ENCODE measurements at regions not wholly inside any gene's neighbourhood (a gene's known extent, or its start where the extent isn't known, plus 50 kb on each side); places are given as distances from the start of the nearest gene placed in this dataset.
"Not testable (repeated sequence)": the region's sequence is repeated elsewhere in the genome, so short reads cannot be mapped to it uniquely, and the experiment has no call there.

DNA sequence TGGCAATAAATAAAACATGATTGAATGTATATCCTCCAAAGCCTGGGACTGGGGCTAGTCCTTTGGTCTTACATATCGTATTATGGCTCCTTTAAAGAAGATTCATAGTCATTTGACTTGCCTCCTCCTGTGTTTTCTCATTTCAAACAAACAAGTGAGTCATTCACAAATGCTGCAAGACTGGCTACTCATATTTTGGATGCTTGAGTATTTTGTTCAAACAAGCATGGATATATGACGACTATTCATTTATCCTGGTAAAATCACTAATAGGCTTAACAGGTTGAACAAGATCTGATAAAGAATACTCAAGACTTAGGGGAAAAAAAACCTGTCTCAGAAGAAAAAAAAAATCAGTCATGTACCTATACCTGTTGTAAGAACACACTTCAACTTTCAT, 111.1 kb upstream of the CCDC28A start:
- no peak for DNase-seq (ENCODE audit: low spot score)

DNA sequence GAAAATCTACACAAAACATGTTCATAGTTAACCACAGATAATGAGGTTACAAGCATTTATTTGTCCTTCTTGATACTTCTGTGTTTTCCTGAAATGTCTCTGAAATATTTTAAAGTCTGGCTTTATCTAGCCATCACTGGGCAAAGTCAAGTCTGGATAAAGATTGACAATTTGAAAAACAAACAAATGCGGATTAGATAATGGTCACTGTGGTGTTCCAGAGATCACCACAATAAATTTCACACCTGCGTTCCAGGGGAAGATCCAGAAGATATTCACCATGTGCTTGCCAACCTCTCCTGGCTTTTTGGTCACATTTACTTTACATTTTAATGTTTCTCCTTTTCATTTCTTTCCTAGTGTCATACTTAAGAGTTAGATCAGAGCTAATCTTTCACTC, 109.7 kb upstream of the CCDC28A start:
- no peak for DNase-seq (ENCODE audit: low spot score)

DNA sequence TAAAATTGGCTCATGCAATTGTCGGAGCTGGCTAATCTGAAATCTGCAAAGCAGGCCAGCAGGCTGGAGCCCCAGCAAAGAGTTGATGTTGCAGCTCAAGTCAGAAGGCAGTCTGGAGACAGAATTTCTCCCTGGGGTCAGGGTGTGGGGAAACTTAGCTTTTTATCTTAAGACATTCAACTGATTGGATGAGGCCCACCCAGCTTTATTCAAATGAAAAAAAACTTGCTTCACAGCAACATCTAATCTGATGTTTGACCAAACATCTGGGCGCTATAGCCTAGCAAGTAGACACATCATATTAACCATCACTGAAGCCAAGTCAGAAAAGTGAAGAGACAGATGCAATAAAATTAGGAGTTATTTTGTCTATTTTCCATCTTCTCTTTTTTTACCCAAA, 108.8 kb upstream of the CCDC28A start:
- no peak for DNase-seq (ENCODE audit: low spot score)

DNA sequence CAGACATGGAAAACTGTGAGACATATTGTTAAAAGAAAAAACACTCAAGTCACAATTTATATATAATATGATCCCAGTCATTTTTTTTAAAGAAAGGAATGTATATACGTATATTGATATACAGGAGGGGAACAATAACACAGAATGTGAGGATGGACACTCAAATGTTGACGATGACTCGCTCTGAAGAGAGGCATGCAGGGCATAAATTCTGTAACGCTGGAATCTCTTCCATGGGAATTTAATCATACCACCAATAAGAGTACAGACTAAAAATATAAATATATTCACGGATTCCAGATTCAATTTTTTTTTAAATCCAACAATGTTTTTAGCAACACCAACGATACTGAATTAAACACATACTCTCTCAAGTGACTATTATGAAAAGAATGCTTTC, 106.9 kb upstream of the CCDC28A start:
- no peak for DNase-seq (ENCODE audit: low spot score)

DNA sequence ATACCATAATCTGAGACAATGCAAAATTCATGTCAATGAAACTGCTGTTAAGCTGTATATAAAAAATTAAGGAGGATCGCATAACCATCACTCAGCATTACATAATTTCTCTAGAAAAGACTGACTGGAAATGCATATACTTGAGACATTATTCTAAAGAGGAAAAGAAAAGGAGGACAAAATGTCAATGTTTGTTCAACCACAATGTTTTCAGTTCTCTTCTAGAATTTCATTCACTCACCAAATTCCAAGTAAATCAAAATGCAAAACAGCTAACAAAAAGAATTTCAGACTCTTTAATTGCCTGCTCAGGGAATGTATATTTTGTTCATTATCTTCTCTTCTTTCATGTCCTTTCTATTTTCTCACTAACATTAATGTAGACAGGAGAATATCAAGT, 106.2 kb upstream of the CCDC28A start:
- no peak for DNase-seq (ENCODE audit: low spot score)

DNA sequence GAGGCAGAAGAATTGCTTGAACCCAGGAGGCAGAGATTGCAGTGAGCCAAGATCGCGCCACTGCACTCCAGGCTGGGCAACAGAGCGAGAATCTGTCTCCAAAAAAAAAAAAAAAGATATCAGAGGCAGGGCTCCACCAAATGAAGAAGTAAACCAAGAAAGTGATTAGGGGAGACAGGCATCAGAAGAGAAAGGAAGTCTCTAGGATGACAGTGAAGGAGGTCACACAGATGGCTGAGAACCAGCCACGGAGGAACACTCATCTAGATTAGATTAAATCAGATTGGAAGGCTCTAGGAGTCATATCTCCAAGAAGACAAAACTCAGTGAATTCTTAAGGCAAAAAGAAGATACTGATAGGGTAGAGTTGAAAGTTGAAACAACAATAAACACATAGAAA, 102.2 kb upstream of the CCDC28A start:
- DNase-seq (ENCODE audit: low spot score) = no peak

DNA sequence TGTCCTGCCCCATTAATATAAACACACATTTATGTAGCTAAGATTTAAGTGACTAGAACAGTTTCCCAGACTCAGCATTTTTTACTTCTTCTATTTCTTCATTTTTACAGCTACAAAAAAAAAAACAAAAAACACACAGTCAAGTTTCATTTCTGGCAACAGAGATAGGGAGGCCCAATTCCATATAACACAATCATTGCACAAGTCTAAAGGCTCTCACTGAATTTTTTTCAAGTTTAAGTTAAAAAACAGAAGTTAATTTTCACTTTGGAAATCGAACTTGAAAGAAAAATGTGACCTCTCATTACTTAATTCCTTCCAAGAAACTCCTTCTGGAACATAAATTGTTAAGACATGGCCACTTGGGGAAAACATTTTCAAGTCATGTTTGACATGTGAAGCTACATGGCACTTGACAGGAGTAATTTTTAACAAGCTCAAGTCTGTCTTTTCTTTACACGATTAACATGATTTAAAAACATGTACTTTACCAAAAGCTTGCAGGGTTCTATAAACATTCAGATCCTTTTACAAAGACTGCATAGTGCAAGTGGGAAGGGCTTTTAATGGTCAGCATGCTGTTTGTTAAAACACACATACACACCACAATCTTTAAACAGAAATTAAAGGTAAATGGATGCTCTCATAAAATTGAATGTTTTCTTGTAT, 100.1 kb upstream of the CCDC28A start:
- DNase-seq (ENCODE audit: low spot score) = peak; percentile 17

DNA sequence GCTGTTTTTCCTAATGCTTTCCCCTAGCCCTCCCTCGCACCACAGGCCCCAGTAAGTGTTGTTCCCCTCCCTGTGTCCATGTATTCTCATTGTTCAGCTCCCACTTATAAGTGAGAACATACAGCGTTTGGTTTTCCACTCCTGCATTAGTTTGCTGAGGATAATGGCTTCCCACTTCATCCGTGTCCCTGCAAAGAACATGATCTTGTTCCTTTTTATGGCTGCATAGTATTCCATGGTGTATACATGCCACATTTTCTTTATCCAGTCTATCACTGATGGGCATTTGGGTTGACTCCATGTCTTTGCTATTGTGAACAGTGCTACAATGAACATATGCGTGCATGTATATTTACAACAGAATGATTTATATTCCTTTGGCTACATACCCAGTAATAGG, 99.1 kb upstream of the CCDC28A start:
- not testable (repeated sequence) for DNase-seq (ENCODE audit: low spot score)

DNA sequence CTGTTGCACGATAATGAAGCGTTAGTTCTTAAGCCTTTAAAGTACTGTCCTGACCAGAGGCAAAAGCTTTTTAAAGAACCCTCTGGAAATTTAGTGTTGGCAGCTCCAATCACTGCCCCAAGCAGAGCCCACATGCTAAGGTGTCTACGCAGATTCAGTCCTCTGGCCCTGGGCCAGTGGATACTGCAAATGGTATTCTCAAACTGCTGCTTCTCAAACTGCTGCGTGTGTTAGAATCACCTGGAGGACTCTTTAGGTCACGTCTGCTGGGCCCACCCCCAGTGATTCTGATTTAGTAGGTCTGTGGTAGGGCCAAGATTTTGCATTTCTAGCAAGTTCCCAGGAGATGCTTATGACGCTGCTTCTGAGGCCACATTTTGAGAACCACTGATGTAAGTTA, 96.0 kb upstream of the CCDC28A start:
- DNase-seq (ENCODE audit: low spot score) = no peak

DNA sequence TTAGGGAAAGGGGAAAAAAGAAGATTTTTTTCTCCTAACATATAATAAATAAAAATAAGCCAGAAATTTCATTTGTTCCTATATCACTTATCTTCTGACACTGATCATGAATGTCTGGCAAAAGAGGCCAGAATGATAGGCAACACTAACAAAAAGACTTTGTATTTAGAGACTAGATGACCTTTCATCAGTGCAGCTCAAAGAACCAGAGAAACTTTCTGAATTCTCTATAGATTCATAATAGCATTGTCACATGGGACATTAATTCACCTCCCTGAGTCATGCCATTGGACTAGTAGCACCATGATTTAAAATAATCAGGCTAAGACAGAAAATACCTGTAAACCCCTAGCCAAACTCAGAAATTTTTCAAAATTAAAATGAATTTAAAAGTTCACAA, 95.4 kb upstream of the CCDC28A start:
- DNase-seq (ENCODE audit: low spot score) = no peak

DNA sequence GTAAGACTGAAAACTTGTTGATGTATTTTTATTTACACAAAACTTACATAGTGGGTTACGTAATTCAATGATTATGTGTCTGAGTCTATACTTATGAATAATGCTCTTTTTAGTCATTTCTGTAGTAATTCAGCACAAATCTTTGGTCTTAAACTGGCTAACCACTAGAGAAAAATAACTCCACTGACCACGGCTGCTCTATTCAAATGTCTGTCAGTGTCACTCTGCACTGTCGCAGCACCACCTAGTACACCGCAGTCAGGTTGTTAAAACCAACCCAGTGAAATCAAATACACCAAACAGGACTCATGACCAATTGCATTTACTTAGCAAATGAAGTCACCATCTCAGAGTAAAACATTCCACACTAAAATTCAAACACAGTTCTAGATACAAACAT, 93.5 kb upstream of the CCDC28A start:
- DNase-seq (ENCODE audit: low spot score) = no peak

DNA sequence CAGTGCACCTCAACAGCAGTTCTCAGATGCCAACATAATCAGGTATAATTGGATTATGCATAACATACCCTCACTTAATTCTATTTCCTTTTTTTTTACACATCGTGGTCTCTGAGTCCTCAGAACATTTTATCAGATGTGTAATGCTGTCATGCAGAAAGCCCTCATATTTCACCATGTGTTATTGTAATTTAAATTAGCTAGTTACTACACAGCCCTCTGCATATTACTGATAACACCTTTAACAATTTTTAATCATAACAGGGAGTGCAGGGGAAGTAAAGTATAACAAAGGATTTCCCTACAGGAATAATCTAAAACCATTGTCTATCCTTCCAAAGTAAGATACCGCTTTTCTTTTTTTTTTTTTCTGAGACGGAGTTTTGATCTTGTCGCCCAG, 91.9 kb upstream of the CCDC28A start:
- DNase-seq (ENCODE audit: low spot score) = no peak

DNA sequence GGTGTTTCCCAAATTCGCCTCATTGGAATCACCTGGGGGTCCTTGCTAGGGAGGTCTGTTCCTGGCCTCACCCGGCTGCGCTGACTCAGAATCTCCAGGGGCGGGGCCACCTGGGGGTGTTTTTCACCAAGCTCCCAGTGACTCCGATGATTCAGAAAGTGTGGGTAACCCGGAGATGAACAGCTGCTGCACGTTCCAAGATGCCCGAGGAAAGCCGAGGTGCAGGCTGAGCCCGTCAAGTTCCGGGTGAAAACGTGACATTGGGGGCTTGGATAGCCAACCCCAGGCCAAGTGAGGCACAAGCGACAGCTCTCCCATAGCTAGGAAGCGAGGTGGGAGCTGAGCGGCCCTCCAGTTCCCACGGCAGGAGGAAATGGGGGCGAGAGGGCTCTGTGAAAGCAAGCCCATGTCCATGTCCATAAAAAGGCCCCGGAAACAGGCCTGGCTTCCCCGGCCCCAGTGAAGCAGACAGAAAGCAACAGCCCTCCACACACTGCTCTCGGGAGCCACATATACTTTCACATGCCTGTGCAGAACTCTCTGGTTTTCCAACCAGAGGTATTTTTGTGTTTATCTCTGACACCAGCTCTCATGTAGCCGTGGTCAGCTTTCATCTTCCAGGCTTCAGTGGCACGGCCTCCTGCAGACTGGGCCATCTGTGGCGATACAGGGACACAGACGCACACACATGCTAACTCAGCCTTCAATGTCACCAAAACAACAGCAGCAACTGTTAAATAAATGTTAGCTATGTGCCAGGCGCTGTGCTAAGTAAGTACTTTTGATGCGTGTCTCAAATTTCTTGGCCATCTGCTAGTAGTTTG, 90.7 kb upstream of the CCDC28A start:
- no peak for DNase-seq (ENCODE audit: low spot score)

DNA sequence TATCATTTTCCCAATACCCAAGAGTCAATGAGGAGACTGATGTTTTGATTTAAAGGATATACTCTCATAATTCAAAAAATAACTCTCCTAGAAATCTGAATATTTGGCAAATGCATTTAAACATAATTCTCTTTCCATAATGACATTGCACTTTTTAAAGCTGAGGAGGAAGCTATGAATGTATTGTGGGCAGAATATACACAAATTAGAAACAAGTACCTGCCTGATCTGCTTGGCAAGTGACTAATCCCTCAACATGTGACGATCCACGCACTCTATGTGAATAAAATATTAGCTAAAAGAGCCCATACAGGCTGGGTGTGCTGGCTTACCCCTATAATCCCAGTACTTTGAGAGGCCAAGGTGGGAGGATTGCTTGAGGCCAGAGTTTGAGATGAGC, 88.3 kb upstream of the CCDC28A start:
- no peak for DNase-seq (ENCODE audit: low spot score)

DNA sequence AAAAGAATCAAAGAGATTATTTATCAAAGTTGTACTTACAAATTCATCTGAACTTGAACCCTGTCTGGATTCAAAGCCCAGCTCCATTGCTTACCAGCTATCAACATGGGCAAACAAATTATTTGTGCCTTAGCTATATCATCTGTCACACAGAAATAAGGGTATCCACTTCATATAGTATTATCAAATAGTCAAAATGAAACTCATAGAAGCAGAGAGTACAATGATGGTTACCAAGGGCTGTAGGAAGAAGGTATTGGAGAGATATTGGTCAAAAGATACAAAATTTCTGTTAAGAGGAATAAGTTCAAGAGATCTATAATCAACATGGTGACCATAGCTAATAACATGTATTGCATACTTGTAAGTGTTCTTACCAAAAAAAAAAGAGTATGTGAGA, 87.8 kb upstream of the CCDC28A start:
- no peak for DNase-seq (ENCODE audit: low spot score)

DNA sequence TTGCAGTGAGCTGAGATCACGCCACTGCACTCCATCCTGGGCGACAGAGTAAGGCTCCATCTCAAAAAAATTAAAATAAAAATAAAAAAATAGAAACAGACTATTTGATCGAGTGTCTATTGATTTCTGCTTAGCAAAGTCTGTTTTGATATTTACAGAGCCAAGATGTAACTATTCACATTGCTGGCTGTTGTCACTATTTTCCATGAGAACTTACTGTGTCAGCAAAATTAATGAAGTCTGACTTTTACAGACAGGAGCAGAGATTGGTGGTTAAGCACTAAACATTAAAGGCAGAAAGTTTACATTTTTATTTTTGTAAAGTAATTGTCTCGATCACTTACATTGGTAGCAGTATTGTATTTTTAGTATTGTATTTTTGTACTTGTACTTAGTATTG, 85.0 kb upstream of the CCDC28A start:
- no peak for DNase-seq (ENCODE audit: low spot score)

DNA sequence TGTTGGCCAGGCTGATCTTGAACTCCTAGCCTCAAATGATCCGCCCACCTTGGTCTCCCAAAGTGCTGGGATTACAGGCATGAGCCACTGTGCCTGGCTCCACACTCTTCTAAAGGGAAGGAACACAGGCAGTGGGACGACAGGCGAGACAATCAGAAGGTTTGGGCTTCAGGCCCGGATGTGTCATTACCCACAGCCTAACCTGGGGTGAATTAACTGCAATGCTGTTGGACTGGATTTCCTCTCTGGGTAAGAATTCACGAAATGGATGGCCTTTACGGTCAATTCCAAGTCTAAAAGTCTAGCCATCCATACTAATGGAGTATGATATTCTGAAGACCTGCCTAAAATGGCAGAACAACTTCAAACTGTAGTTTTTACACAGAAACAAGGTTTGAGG, 83.7 kb upstream of the CCDC28A start:
- no peak for DNase-seq (ENCODE audit: low spot score)

DNA sequence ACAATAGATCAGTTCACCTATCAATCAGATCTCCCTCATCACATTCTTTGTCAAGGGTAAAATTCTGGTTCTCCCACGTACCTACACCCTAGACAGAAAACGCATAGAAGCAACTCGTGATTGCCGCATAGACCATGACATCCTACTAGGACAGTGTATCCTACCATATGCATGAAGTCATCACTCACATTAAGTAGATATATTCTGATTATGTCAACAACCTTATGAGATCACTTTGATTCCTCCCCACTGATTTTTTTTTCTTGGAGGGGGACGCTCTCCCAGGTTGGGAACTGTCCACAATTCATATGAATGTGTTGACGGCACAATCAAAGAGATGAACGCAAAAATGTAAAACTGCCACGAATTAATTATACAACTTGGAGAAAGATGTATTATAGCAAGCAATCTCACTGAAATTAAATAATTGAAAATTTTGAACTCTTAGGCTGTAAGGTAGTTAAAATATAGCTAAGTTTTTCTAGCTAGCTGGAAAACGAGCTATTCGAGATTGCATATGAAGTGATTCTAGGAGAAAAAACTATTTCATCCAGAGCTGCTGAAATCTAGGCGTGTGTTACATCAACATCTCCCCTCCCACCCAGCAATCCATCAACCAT, 82.5 kb upstream of the CCDC28A start:
- no peak for DNase-seq (ENCODE audit: low spot score)

DNA sequence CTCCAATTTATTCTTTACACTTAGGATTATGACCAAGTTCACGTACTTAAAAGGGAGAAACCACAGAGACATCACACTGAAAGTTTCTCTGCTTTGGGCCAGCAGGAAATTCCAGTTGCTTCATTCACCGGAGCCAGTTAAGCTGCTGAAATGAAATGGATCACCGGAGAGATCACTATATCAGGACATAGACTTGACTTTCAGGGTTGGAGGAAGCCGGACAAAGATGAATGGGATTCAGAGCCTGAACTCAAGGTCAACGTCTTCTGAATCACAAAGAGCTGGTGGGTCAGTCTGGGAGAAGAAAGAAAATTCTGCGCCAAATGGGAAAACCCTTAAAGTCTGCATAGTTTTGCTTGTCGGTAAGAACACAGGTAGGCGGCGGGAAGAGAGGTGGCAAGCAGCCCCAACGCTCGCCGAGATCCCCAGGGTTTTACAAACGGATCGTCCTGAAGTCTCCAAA, 81.9 kb upstream of the CCDC28A start:
- DNase-seq (ENCODE audit: low spot score) = no peak

DNA sequence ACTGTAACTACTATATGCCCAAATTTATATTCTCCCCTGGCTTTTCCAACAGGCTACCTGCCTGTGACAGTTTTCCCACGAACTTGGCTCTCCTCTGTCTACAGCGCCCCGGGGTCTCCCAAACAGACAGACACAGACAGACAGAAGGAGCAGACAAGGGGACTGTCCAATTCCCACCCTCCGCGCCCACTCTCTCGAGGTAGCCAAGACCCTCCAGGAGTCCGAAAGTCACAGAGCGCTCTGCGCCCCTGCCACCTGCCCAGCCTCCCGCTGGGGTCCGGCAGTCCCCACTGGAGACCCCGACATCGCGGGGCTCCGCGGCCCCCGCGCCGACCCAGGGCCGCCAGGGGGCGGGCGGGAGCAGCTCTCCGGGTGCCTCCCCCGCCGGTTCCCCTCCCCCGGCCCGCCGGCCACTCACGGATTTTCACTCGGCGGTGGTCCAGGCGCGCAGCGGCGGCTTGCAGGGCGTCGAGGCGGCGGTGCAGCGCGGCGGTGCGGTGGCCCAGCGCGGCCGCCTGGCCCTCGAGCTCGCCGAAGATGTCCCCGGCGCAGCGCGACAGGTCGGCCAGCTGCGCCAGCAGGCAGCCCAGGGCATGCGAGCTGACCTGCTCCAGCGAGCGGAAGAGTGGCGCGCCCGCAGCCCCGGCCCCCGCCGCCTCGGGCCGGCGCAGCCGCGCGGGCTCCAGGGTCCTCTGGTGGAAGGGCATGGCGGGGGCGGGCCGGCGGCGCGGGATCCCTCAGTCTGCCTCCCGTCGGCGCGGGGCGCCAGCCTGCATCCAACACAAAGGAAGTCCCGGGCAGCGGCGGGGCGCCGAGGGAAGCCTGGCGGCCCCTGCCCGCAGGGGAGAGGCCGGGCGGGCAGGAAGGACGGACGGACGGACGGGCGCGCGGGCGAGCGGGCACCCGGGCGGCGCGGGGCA, 81.3 kb upstream of the CCDC28A start:
- DNase-seq (ENCODE audit: low spot score) = peak; percentile 41

DNA sequence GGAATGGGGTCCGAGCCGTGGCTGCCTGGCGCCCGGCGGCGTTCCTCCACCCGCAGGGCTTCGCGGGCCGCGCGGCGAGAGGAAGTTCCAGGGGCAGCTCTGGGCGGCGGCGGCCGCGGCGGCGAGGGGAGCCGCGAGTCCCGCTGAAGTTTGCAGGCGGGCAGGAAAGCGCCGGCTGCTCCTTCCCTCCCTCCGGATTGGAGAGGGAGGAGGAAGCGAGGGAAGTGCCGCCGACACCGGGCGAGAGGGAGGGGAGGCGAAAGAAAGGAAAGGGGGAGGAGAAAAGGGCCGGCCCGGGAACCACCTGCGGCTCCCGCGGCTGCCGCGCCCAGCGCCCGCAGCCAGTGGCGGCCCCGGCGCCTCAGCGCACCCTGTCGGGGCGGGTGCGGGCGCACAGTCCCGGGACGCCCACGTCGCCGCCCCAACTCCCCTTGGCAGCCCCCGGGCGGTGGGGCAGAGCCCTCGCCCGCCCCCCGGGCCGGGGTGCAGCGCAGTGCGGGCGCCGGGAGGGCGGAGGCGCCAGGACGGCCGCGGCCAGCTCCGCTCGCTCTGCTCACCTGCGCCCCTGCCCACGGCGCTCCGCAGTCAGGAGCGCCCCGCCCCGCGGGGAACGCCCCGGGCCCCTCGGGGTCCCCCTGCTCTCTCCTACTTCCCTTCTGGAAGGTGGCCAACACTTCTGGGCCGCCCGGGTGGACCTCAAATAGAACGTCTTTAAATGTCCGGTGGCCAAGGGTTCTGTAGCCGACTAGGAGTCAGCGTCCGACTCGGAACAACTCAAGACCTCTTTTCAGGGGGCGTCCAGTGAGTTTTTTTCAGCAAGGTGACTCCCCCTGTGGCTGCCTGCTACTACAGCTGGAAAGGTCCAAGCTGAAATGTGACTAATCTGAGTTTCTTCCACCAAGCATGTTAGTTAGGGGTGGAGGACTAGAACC, 80.3 kb upstream of the CCDC28A start:
- DNase-seq (ENCODE audit: low spot score) = no peak

Measured in pons (tissue), 1 donor.